Bronchial epithelial cell (primary cell): ENCODE measurements at regions not wholly inside any gene's neighbourhood (a gene's known extent, or its start where the extent isn't known, plus 50 kb on each side); places are given as distances from the start of the nearest gene placed in this dataset.

Experiments used
- DNase-seq: peaks from one replicate; pipeline ENCODE4 v3.0.0-alpha.2; 2010; ENCODE audit warnings: low read depth
- FAIRE-seq: peaks from 2 replicates; lab custom pipeline; 2011; peaks lifted over from hg19 to GRCh38; lab: Jason Lieb, UNC
- H3K27me3 ChIP-seq: 2 replicates; pipeline ENCODE4 v1.5.1; 2011; ENCODE audit warnings: low read length; ENCODE audit not compliant: control insufficient read depth, insufficient read depth
- H3K36me3 ChIP-seq: 2 replicates; pipeline ENCODE4 v1.5.1; 2011; ENCODE audit warnings: low read length; ENCODE audit not compliant: control insufficient read depth, insufficient read depth
- H3K4me3 ChIP-seq: 2 replicates; pipeline ENCODE4 v1.5.1; 2011; ENCODE audit warnings: mild to moderate bottlenecking, low read depth, low read length, control low read depth
- TF ChIP-seq, protein P1 (sequence below): IDR thresholded peaks from 2 replicates; pipeline ENCODE4 v1.5.1; 2011; ENCODE audit warnings: mild to moderate bottlenecking, moderate library complexity, low read length, control low read depth, inconsistent platforms; ENCODE audit not compliant: insufficient read depth, severe bottlenecking

DNA sequence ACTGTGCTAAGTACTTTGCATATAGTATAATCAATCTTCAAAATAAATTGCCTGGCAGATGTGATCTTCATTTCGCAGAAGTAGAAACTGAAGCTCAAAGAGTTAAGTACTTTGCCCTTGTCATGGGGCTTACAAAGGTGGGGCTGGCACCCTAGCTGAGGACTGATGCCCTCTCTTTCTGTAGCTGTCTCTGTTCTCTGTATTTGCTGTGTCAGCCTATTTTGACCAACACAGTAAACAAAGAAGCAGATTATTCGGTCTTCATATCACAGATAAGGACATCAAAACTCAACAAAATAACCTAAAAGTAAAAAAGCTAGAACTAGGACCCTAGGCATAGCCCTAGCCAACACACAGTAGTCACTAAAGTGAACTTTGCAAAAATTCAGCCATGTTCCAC lies 570.5 kb upstream of the TENM3 start:
- H3K36me3 ChIP-seq: no peaks in the 10 kb centered on the region
- no peak overlapping the region for H3K4me3 ChIP-seq
- TF ChIP-seq, protein P1, sequence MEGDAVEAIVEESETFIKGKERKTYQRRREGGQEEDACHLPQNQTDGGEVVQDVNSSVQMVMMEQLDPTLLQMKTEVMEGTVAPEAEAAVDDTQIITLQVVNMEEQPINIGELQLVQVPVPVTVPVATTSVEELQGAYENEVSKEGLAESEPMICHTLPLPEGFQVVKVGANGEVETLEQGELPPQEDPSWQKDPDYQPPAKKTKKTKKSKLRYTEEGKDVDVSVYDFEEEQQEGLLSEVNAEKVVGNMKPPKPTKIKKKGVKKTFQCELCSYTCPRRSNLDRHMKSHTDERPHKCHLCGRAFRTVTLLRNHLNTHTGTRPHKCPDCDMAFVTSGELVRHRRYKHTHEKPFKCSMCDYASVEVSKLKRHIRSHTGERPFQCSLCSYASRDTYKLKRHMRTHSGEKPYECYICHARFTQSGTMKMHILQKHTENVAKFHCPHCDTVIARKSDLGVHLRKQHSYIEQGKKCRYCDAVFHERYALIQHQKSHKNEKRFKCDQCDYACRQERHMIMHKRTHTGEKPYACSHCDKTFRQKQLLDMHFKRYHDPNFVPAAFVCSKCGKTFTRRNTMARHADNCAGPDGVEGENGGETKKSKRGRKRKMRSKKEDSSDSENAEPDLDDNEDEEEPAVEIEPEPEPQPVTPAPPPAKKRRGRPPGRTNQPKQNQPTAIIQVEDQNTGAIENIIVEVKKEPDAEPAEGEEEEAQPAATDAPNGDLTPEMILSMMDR: no peak
- no peaks in the 10 kb centered on the region for H3K27me3 ChIP-seq
- FAIRE-seq (no peak), DNase-seq (no peak)

DNA sequence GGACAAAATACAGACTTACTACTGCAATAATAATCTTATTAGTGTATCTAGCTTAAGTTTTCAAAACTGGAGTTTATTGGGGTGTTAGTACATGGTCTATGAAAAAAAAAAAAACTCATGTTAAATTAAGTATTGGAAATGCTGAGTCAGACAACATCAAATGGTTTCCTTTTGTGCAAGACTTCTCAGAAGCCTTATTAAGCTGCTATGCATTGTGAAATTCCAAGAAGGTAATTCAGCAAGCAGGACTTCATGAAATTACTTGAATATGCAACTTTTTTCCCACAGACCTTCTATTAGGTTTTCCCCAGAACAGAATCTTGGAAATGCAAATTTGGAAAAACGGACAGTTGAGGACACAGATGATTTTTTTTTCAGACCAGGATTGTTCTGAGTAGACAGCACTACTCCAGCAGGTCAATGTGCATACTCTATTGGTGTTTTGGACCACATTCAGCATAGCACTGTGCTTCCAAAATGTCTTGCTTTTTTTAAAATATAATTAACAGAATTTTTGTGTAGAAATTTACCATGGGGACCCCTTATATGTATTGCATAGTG lies 568.8 kb upstream of the TENM3 start:
- Histone ChIP-seq H3K36me3 (no peaks in the 10 kb centered on the region), H3K4me3 (no peak overlapping the region), H3K27me3 (no peaks in the 10 kb centered on the region)
- no peak for FAIRE-seq
- DNase-seq: no peak
- TF ChIP-seq, protein P1: no peak

DNA sequence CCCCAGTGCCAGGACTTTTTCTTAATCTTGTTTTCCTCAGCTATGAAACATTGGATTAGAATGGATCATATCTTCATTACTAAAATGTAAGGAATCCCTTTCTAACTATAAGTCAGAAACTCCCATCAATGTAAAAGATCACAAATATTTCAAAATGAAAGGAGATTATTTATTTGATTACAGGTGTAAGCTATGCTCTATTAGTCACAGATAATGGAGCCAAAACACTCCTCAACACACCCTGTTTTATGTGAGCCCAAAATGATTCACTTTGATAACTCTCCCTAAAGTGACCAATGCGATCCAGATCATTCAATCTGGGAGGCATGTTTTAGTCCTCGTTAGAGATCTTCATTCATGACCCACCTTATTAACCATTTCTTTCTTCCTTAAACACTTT lies 566.7 kb upstream of the TENM3 start:
- DNase-seq (no peak), FAIRE-seq (no peak)
- TF ChIP-seq, protein P1: no peak
- Histone ChIP-seq H3K36me3 (no peaks in the 10 kb centered on the region), H3K27me3 (no peaks in the 10 kb centered on the region), H3K4me3 (no peak overlapping the region)

DNA sequence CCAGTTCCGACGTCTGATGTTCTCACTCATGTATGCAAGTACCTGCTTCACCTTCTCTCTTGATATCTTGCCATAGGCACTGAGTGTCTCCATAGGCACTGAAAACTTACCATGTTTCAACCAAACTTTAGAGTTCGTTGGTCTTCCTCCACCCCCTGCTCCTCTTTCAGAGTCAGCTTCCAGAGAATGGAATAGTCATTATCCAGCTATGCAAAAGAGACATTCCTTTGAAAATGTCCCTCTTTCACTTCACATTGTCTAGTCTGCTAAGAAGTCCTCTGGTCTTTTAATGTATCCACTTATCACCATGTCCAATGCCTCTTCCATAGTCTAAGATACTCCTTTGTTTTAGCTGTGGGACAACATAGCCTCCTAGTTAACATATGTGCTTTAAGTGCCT lies 566.0 kb upstream of the TENM3 start:
- no peaks in the 10 kb centered on the region for H3K27me3 ChIP-seq
- no peaks in the 10 kb centered on the region for H3K36me3 ChIP-seq
- TF ChIP-seq, protein P1: no peak
- no peak for DNase-seq
- FAIRE-seq: no peak
- H3K4me3 ChIP-seq: no peak overlapping the region

DNA sequence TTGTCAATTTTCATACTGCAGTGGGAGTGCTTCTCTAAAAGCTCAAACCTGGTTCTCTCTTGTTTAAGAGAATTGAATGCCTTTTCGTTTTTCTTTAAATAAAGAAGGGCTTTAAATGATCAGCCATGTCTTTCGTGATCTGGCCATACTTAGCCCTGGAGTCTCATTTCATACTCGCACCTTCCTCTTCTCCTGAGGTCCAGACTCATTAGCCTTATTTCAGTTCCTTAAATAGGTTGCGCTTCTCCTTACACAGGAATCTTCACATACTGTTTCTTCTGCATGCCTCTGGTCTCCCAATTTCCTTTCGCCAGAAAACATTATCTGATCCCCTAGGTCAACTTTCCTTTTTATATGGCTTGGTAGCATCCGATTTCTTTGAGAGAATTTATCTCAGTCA lies 565.6 kb upstream of the TENM3 start:
- no peaks in the 10 kb centered on the region for H3K27me3 ChIP-seq
- TF ChIP-seq, protein P1: no peak
- no peak for FAIRE-seq

DNA sequence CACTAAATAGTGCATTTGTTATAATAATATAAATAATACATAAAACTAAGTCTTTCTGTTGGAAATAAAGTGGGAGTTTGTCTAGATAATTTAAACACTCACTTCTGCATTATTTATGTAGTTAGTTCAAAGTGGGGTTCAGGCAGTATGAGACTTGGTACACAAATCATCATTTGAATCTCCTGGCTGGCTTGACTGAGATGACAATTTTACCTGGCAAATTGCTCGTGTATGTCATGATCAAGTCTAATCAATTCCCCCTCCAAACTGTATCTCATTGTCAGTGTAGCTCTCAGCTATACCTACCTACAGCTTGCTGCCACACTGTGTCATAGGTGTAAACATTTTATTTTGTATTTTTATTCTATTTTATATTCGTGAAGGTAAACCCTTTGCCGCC lies 563.4 kb upstream of the TENM3 start:
- TF ChIP-seq, protein P1: no peak
- FAIRE-seq: no peak

More for the DNA sequence above, 565.6 kb upstream of the TENM3 start:
- Histone ChIP-seq H3K4me3 (no peak overlapping the region), H3K36me3 (no peaks in the 10 kb centered on the region)
- DNase-seq: no peak

More for the DNA sequence above, 563.4 kb upstream of the TENM3 start:
- H3K27me3 ChIP-seq: no peaks in the 10 kb centered on the region
- no peak overlapping the region for H3K4me3 ChIP-seq
- no peak for DNase-seq
- no peaks in the 10 kb centered on the region for H3K36me3 ChIP-seq
